ENCODE measurements at regions not wholly inside any gene's neighbourhood (a gene's known extent, or its start where the extent isn't known, plus 50 kb on each side); places are given as distances from the start of the nearest gene placed in this dataset.

- peaks cover 12% of the 10 kb centered on the region for H3K27me3 Mint-ChIP-seq (ENCODE audit: low read depth)
- no peak overlapping the region for H3K27ac Mint-ChIP-seq
- H3K9me3 Mint-ChIP-seq, result peaks cover 4% of the 10 kb centered on the region
- no peaks in the 10 kb centered on the region for H3K36me3 Mint-ChIP-seq
- no peak overlapping the region for H3K4me3 Mint-ChIP-seq
- DNase-seq (ENCODE audit: low spot score in 2 of 2, unreplicated experiment in 2 of 2), result no peak
- no peaks in the 10 kb centered on the region for H3K4me1 Mint-ChIP-seq
- TF ChIP-seq, protein P1, sequence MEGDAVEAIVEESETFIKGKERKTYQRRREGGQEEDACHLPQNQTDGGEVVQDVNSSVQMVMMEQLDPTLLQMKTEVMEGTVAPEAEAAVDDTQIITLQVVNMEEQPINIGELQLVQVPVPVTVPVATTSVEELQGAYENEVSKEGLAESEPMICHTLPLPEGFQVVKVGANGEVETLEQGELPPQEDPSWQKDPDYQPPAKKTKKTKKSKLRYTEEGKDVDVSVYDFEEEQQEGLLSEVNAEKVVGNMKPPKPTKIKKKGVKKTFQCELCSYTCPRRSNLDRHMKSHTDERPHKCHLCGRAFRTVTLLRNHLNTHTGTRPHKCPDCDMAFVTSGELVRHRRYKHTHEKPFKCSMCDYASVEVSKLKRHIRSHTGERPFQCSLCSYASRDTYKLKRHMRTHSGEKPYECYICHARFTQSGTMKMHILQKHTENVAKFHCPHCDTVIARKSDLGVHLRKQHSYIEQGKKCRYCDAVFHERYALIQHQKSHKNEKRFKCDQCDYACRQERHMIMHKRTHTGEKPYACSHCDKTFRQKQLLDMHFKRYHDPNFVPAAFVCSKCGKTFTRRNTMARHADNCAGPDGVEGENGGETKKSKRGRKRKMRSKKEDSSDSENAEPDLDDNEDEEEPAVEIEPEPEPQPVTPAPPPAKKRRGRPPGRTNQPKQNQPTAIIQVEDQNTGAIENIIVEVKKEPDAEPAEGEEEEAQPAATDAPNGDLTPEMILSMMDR (IDR thresholded peaks at IDR 0.05; ENCODE audit: unreplicated experiment), result no peak
These were observed 136.7 kb upstream of the WSCD1 start for GRCh38 chr17:5933430-5933829.

DNA sequence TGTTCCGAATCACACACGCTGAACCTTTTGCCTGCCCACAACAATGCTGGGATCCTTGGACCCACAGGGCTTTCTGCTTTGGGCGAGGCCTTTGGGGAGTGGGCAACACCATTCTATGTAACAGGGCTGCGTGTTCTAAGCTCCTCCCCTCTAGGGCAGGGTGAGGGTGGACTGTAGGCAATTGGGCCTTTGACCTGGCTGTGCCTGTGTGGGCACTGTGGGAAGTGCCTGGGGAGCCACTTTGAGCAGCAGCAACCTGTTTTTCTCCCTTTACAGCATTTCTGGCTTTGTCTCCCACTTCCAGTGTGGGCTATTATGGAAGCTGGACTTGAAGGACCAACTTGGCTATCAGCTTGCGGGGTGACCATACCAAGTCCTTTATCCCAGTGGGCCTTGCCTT is 128.9 kb upstream of the WSCD1 start:
- TF ChIP-seq, protein P1 (IDR thresholded peaks at IDR 0.05; ENCODE audit: unreplicated experiment), result no peak
- Mint-ChIP-seq H3K36me3 (no peaks in the 10 kb centered on the region), H3K9me3 (peaks cover under 1% of the 10 kb centered on the region), H3K4me3 (no peak overlapping the region), H3K27me3 (ENCODE audit: low read depth) (peaks cover 38% of the 10 kb centered on the region), H3K4me1 (no peaks in the 10 kb centered on the region), H3K27ac (no peak overlapping the region)
- DNase-seq (ENCODE audit: low spot score in 2 of 2, unreplicated experiment in 2 of 2), result no peak

- H3K27me3 Mint-ChIP-seq (ENCODE audit: low read depth), result peaks cover 38% of the 10 kb centered on the region
- peaks cover 6% of the 10 kb centered on the region for H3K9me3 Mint-ChIP-seq
- H3K27ac Mint-ChIP-seq, result no peak overlapping the region
- no peaks in the 10 kb centered on the region for H3K4me1 Mint-ChIP-seq
- DNase-seq (ENCODE audit: low spot score in 2 of 2, unreplicated experiment in 2 of 2), result no peak
- H3K36me3 Mint-ChIP-seq, result no peaks in the 10 kb centered on the region
- TF ChIP-seq, protein P1 (IDR thresholded peaks at IDR 0.05; ENCODE audit: unreplicated experiment), result no peak
- H3K4me3 Mint-ChIP-seq, result no peak overlapping the region
These were observed 127.5 kb upstream of the WSCD1 start for GRCh38 chr17:5942687-5943086.

GRCh38 chr17:5943232-5943631 is 126.9 kb upstream of the WSCD1 start:
- Mint-ChIP-seq H3K4me1 (no peaks in the 10 kb centered on the region), H3K27ac (no peak overlapping the region), H3K9me3 (peaks cover 6% of the 10 kb centered on the region), H3K27me3 (ENCODE audit: low read depth) (peaks cover 37% of the 10 kb centered on the region), H3K36me3 (no peaks in the 10 kb centered on the region), H3K4me3 (no peak overlapping the region)
- DNase-seq (ENCODE audit: low spot score in 2 of 2, unreplicated experiment in 2 of 2), result no peak
- TF ChIP-seq, protein P1 (IDR thresholded peaks at IDR 0.05; ENCODE audit: unreplicated experiment), result no peak

GRCh38 chr17:5943982-5944381 is 126.2 kb upstream of the WSCD1 start:
- no peaks in the 10 kb centered on the region for H3K4me1 Mint-ChIP-seq
- H3K27ac Mint-ChIP-seq, result no peak overlapping the region
- no peaks in the 10 kb centered on the region for H3K36me3 Mint-ChIP-seq
- TF ChIP-seq, protein P1 (IDR thresholded peaks at IDR 0.05; ENCODE audit: unreplicated experiment), result no peak
- no peak for DNase-seq (ENCODE audit: low spot score in 2 of 2, unreplicated experiment in 2 of 2)
- no peak overlapping the region for H3K4me3 Mint-ChIP-seq
- H3K9me3 Mint-ChIP-seq, result peaks cover 6% of the 10 kb centered on the region
- peaks cover 42% of the 10 kb centered on the region for H3K27me3 Mint-ChIP-seq (ENCODE audit: low read depth)

- Mint-ChIP-seq H3K9me3 (peaks cover 6% of the 10 kb centered on the region), H3K27ac (no peak overlapping the region), H3K4me1 (no peaks in the 10 kb centered on the region), H3K27me3 (ENCODE audit: low read depth) (peaks cover 52% of the 10 kb centered on the region), H3K36me3 (no peaks in the 10 kb centered on the region), H3K4me3 (no peak overlapping the region)
- TF ChIP-seq, protein P1 (IDR thresholded peaks at IDR 0.05; ENCODE audit: unreplicated experiment), result no peak
- DNase-seq (ENCODE audit: low spot score in 2 of 2, unreplicated experiment in 2 of 2), result no peak
These were observed 122.4 kb upstream of the WSCD1 start for GRCh38 chr17:5947701-5948180.

Data from mesothelial cell of epicardium (in vitro differentiated cells).